GM23248 (cell line): ENCODE measurements at regions not wholly inside any gene's neighbourhood (a gene's known extent, or its start where the extent isn't known, plus 50 kb on each side); places are given as distances from the start of the nearest gene placed in this dataset.

Source experiments
- DNase-seq: peaks from one replicate; pipeline ENCODE4 v3.0.0-alpha.2; 2015
- H2AFZ ChIP-seq: fragments of 200-600 bp; sonication (generic); 2 replicates; pipeline ENCODE4 v1.6.1; 2016; ENCODE audit warnings: antibody characterized with exemption
- H3F3A ChIP-seq: fragments of 200-600 bp; sonication (generic); 2 replicates; pipeline ENCODE4 v1.6.1; 2016; ENCODE audit warnings: mild to moderate bottlenecking, antibody characterized with exemption, mixed run types; ENCODE audit not compliant: insufficient read depth
- H3K27ac ChIP-seq: fragments of 200-600 bp; sonication (generic); 2 replicates; pipeline ENCODE4 v1.5.1; 2016; ENCODE audit warnings: mild to moderate bottlenecking
- H3K27me3 ChIP-seq: fragments of 200-600 bp; sonication (generic); replicated peaks from 2 replicates; pipeline ENCODE4 v1.6.1; 2016; ENCODE audit warnings: mild to moderate bottlenecking; ENCODE audit not compliant: insufficient read depth
- H3K36me3 ChIP-seq: fragments of 200-600 bp; sonication (generic); 2 replicates; pipeline ENCODE4 v1.6.1; 2016; ENCODE audit warnings: low read depth, mild to moderate bottlenecking
- H3K4me1 ChIP-seq: fragments of 200-600 bp; sonication (generic); 2 replicates; pipeline ENCODE4 v1.6.1; 2016; ENCODE audit warnings: mild to moderate bottlenecking; ENCODE audit not compliant: insufficient read depth
- H3K4me2 ChIP-seq: fragments of 200-600 bp; sonication (generic); one replicate; pipeline ENCODE4 v1.6.1; 2016; ENCODE audit warnings: mild to moderate bottlenecking; ENCODE audit not compliant: unreplicated experiment
- H3K4me3 ChIP-seq: fragments of 200-600 bp; sonication (generic); 2 replicates; pipeline ENCODE4 v1.5.1; 2016; ENCODE audit warnings: mild to moderate bottlenecking
- H3K79me2 ChIP-seq: fragments of 200-600 bp; sonication (generic); 2 replicates; pipeline ENCODE4 v1.6.1; 2016; ENCODE audit warnings: mild to moderate bottlenecking; ENCODE audit not compliant: insufficient read depth
- H3K9ac ChIP-seq: fragments of 200-600 bp; sonication (generic); 2 replicates; pipeline ENCODE4 v1.6.1; 2016; ENCODE audit warnings: mild to moderate bottlenecking
- H3K9me2 ChIP-seq: fragments of 200-600 bp; sonication (generic); 2 replicates; pipeline ENCODE4 v1.6.1; 2016; ENCODE audit warnings: mixed run types, mild to moderate bottlenecking, moderate library complexity; ENCODE audit not compliant: insufficient read depth
- H3K9me3 ChIP-seq: fragments of 200-600 bp; sonication (generic); one replicate; pipeline ENCODE4 v1.6.1; 2017; ENCODE audit warnings: low read depth
- H4K20me1 ChIP-seq: fragments of 200-600 bp; sonication (generic); 2 replicates; pipeline ENCODE4 v1.6.0; 2016; ENCODE audit not compliant: insufficient read depth
- EZH2 ChIP-seq: fragments of 200-600 bp; sonication (generic); IDR thresholded peaks from 2 replicates; pipeline ENCODE4 v1.6.1; 2018; ENCODE audit warnings: antibody characterized with exemption, mild to moderate bottlenecking; ENCODE audit not compliant: insufficient read depth, poor library complexity, severe bottlenecking
- EZH2phosphoT487 ChIP-seq: fragments of 200-600 bp; sonication (generic); IDR thresholded peaks from 2 replicates; pipeline ENCODE4 v1.6.1; 2018; ENCODE audit warnings: antibody characterized with exemption, moderate library complexity, mild to moderate bottlenecking, low read depth; ENCODE audit not compliant: insufficient read depth
- WGBS, 2 experiments: methylation state at CpG; one replicate each; pipeline ENCODE4 v1.1.6; 2015 to 2017; ENCODE audit warnings: low lambda C conversion rate in 2 of 2, low coverage in 1 of 2; ENCODE audit errors: missing lambda C conversion rate in 2 of 2; 5-methylcytosine and 5-hydroxymethylcytosine counted together
- in situ Hi-C: fragments of 300-500 bp; cut with MboI; formaldehyde crosslinking; loops from 2 replicates; pipeline ENCODE4 v1.15.0; 2020

GRCh38 chr3:72185549-72186399 is 400.8 kb upstream of the PROK2 start:
- no peaks in the 10 kb centered on the region for H3K36me3 ChIP-seq
- H3K9me2 ChIP-seq = no peaks in the 10 kb centered on the region
- no peaks in the 10 kb centered on the region for H3K79me2 ChIP-seq
- peak overlapping the region; percentile 30 for H3K4me2 ChIP-seq
- peaks cover 19% of the 10 kb centered on the region for H3F3A ChIP-seq
- DNase-seq = peak; percentile 94
- in situ Hi-C loops = no loop called here
- peak overlapping the region; percentile 55 for H3K9ac ChIP-seq
- H3K4me3 ChIP-seq = peak overlapping the region; percentile 14
- 32 to 33% methylated on average over 9 of the region's 9 CpGs for WGBS, 2 experiments
- H2AFZ ChIP-seq = peak overlapping the region; percentile 38
- H4K20me1 ChIP-seq = no peaks in the 10 kb centered on the region
- no peaks in the 10 kb centered on the region for H3K9me3 ChIP-seq
- TF ChIP-seq EZH2phosphoT487 = no peak
- TF ChIP-seq EZH2 = no peak
- H3K27me3 ChIP-seq = no peaks in the 10 kb centered on the region
- H3K4me1 ChIP-seq = peaks cover 19% of the 10 kb centered on the region
- peak overlapping the region; percentile 85 for H3K27ac ChIP-seq

- no peaks in the 10 kb centered on the region for H3K9me2 ChIP-seq
- no peak overlapping the region for H2AFZ ChIP-seq
Measured at GRCh38 chr3:72183489-72183888, 398.5 kb upstream of the PROK2 start.

GRCh38 chr3:72182206-72182605 is 397.3 kb upstream of the PROK2 start:
- Histone ChIP-seq H3K9me3 (no peaks in the 10 kb centered on the region), H2AFZ (no peak overlapping the region), H3K9ac (no peak overlapping the region), H3F3A (peaks cover 16% of the 10 kb centered on the region), H3K9me2 (no peaks in the 10 kb centered on the region), H3K4me3 (no peak overlapping the region), H3K36me3 (no peaks in the 10 kb centered on the region), H3K27ac (no peak overlapping the region), H3K4me2 (no peak overlapping the region), H3K4me1 (peaks cover 27% of the 10 kb centered on the region), H3K27me3 (no peaks in the 10 kb centered on the region), H4K20me1 (no peaks in the 10 kb centered on the region), H3K79me2 (no peaks in the 10 kb centered on the region)
- in situ Hi-C loops = no loop called here
- DNase-seq = peak; percentile 9
- TF ChIP-seq EZH2phosphoT487 (no peak), EZH2 (no peak)

More at GRCh38 chr3:72183489-72183888, 398.5 kb upstream of the PROK2 start:
- H3K4me1 ChIP-seq = peaks cover 19% of the 10 kb centered on the region
- H3K27ac ChIP-seq = no peak overlapping the region
- no peaks in the 10 kb centered on the region for H4K20me1 ChIP-seq
- H3K4me2 ChIP-seq = no peak overlapping the region
- no peak overlapping the region for H3K4me3 ChIP-seq
- H3K9me3 ChIP-seq = no peaks in the 10 kb centered on the region
- 94 to 95% methylated on average over 5 of the region's 5 CpGs for WGBS, 2 experiments
- no peak for DNase-seq
- no peak for TF ChIP-seq EZH2phosphoT487
- H3F3A ChIP-seq = peaks cover 19% of the 10 kb centered on the region
- H3K36me3 ChIP-seq = no peaks in the 10 kb centered on the region
- H3K27me3 ChIP-seq = no peaks in the 10 kb centered on the region
- in situ Hi-C loops = no loop called here
- no peak overlapping the region for H3K9ac ChIP-seq
- H3K79me2 ChIP-seq = no peaks in the 10 kb centered on the region

GRCh38 chr3:72181251-72181650 is 396.3 kb upstream of the PROK2 start:
- Histone ChIP-seq H3K9me3 (no peaks in the 10 kb centered on the region), H3K4me3 (no peak overlapping the region), H3K36me3 (no peaks in the 10 kb centered on the region), H2AFZ (no peak overlapping the region), H3K4me2 (no peak overlapping the region), H3F3A (peaks cover 7% of the 10 kb centered on the region), H3K9me2 (no peaks in the 10 kb centered on the region), H3K27ac (no peak overlapping the region), H3K9ac (no peak overlapping the region), H4K20me1 (no peaks in the 10 kb centered on the region), H3K79me2 (no peaks in the 10 kb centered on the region), H3K27me3 (no peaks in the 10 kb centered on the region), H3K4me1 (peaks cover 22% of the 10 kb centered on the region)
- WGBS, 2 experiments = 17 to 22% methylated on average over 5 of the region's 5 CpGs
- TF ChIP-seq EZH2phosphoT487 (no peak), EZH2 (no peak)
- DNase-seq = no peak
- in situ Hi-C loops = no loop called here

GRCh38 chr3:72180405-72180804 is 395.5 kb upstream of the PROK2 start:
- no peak overlapping the region for H3K4me2 ChIP-seq
- no peak overlapping the region for H3K4me3 ChIP-seq
- WGBS, 2 experiments = 29 to 30% methylated on average over 1 of the region's 1 CpG
- no peak for DNase-seq
- no peak overlapping the region for H3K27ac ChIP-seq
- H3F3A ChIP-seq = peaks cover under 1% of the 10 kb centered on the region
- no peak overlapping the region for H2AFZ ChIP-seq
- no peaks in the 10 kb centered on the region for H3K27me3 ChIP-seq
- no peaks in the 10 kb centered on the region for H3K79me2 ChIP-seq
- no peaks in the 10 kb centered on the region for H3K9me3 ChIP-seq
- H3K9me2 ChIP-seq = no peaks in the 10 kb centered on the region
- TF ChIP-seq EZH2 (no peak), EZH2phosphoT487 (no peak)
- H3K36me3 ChIP-seq = no peaks in the 10 kb centered on the region
- in situ Hi-C loops = no loop called here
- H3K9ac ChIP-seq = no peak overlapping the region
- H3K4me1 ChIP-seq = peaks cover 14% of the 10 kb centered on the region
- H4K20me1 ChIP-seq = no peaks in the 10 kb centered on the region
